Activated T-helper 1 cell treated with anti-CD3 and anti-CD28 coated beads, Interleukin-12 subunit alpha, Interleukin-12 subunit beta, Interleukin-2, Interleukin-4 antibody, amounts not matched to agents 30 ng/mL and 10 ng/mL and 1 ng/mL, durations not matched to agents 14 hours and 24 hours and 36 hours (primary cell): ENCODE measurements at regions not wholly inside any gene's neighbourhood (a gene's known extent, or its start where the extent isn't known, plus 50 kb on each side); places are given as distances from the start of the nearest gene placed in this dataset.

Experiments
- DNase-seq: peaks from one replicate; pipeline ENCODE4 v3.0.0; 2021; ENCODE audit warnings: low spot score
- H3K27ac Mint-ChIP-seq: one replicate; pipeline ENCODE4 v1.8.0; 2021; ENCODE audit warnings: mild to moderate bottlenecking, mixed read lengths
- H3K27me3 Mint-ChIP-seq: one replicate; pipeline ENCODE4 v1.8.0; 2022; ENCODE audit warnings: mild to moderate bottlenecking, moderate library complexity, mixed read lengths; ENCODE audit not compliant: insufficient read depth
- H3K36me3 Mint-ChIP-seq: one replicate; pipeline ENCODE4 v1.8.0; 2021; ENCODE audit warnings: low read depth, mixed read lengths
- H3K4me1 Mint-ChIP-seq: one replicate; pipeline ENCODE4 v1.8.0; 2021; ENCODE audit warnings: low read depth, mixed read lengths
- H3K4me3 Mint-ChIP-seq: one replicate; pipeline ENCODE4 v1.8.0; 2021; ENCODE audit warnings: mild to moderate bottlenecking, moderate library complexity, mixed read lengths
- H3K9me3 Mint-ChIP-seq: one replicate; pipeline ENCODE4 v1.8.0; 2021; ENCODE audit warnings: mixed read lengths
- intact Hi-C: fragments of 100-400 bp; cut with micrococcal nuclease; formaldehyde crosslinking; loops from one replicate; pipeline ENCODE4 v1.15.1; 2024

DNA sequence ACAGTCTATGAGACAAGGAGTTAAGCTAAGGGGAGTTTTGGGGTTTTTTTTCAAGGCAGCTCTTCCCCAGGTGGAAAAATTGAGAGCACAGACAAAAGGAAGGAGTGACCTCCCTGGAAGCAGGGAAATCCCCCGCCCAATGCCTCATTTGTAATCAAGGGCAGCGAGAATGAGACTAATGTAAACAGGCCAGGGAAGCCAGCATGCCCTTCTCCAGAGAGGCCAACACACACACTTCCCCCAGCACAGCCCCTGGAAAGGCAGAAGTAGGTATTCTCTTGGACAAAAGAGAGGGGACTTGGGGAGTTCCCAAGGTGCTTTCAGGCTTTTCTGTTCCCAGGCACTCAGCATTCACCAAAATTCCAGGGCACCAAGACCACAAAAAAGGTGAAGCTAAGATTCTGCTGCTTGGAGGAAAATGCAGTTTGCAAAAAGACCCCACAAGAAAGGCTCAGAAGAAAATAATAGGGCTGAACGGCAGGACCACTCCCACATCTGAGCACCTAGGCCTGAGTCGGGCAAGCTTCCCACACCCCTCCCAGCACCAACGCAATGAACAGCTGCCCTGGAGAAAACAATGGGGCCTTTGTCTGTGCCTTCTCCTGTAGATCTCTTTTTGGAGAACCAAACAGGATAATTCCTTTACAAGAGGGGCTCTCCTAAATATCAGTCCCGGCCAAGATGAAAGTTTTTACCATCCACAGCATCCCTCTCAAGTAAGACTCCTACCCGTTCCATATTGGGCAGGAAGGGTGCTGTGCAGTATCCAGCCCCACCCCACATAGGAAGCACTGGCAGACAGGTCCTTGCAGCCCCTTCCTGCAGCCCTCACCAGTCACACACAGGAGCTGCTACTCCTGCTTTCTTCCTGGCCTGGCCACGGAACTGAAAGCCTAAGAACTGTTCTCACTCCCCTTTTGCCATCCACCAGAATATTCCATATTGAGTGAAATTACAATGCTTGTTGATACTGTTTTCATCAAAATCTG is 70.7 kb upstream of the AKIP1 start:
- no peak for DNase-seq
- Mint-ChIP-seq H3K36me3 (no peaks in the 10 kb centered on the region), H3K9me3 (no peaks in the 10 kb centered on the region), H3K27ac (peak overlapping the region; percentile 36), H3K4me3 (peak overlapping the region; percentile 2), H3K4me1 (peaks cover 36% of the 10 kb centered on the region), H3K27me3 (no peaks in the 10 kb centered on the region)
- intact Hi-C loops: loop anchor here (2.0 kb wide), 1 partner anchor 151 kb away; no protein-coding TSS in a partner anchor

DNA sequence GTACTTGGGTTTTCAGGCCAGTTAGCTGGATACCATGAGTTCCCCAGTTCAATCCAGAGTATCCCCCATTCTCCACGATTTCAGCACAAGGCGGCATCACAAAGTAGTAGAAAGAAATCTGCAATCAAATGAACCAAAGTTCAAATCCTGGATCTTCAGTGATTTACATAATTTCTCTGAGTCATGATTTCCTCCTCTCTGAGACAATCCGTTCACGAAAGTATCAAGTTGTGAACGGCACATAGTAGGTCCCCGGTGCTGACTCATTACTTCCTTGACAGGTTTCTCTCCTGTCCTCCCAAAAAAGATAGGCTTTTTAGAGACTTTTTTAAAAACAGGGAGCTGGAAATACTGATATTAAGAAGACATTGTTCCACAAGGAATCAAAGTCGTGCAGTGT is 69.1 kb upstream of the AKIP1 start:
- H3K27me3 Mint-ChIP-seq: peaks cover 11% of the 10 kb centered on the region
- H3K4me1 Mint-ChIP-seq: peaks cover 36% of the 10 kb centered on the region
- no peak for DNase-seq
- no peak overlapping the region for H3K4me3 Mint-ChIP-seq
- no peaks in the 10 kb centered on the region for H3K36me3 Mint-ChIP-seq
- peak overlapping the region; percentile 67 for H3K27ac Mint-ChIP-seq
- intact Hi-C loops: loop anchor here (2.0 kb wide), 1 partner anchor 153 kb away; no protein-coding TSS in a partner anchor
- H3K9me3 Mint-ChIP-seq: no peaks in the 10 kb centered on the region

- no peak overlapping the region for H3K27ac Mint-ChIP-seq
- H3K9me3 Mint-ChIP-seq: no peaks in the 10 kb centered on the region
- intact Hi-C loops: no loop called here
- H3K4me1 Mint-ChIP-seq: no peaks in the 10 kb centered on the region
- peaks cover 15% of the 10 kb centered on the region for H3K27me3 Mint-ChIP-seq
- no peak overlapping the region for H3K4me3 Mint-ChIP-seq
- no peak for DNase-seq
- no peaks in the 10 kb centered on the region for H3K36me3 Mint-ChIP-seq
These were observed 52.2 kb upstream of the AKIP1 start for GRCh38 chr11:8858808-8859207.
